ENCODE measurements at regions not wholly inside any gene's neighbourhood (a gene's known extent, or its start where the extent isn't known, plus 50 kb on each side); places are given as distances from the start of the nearest gene placed in this dataset.

DNA sequence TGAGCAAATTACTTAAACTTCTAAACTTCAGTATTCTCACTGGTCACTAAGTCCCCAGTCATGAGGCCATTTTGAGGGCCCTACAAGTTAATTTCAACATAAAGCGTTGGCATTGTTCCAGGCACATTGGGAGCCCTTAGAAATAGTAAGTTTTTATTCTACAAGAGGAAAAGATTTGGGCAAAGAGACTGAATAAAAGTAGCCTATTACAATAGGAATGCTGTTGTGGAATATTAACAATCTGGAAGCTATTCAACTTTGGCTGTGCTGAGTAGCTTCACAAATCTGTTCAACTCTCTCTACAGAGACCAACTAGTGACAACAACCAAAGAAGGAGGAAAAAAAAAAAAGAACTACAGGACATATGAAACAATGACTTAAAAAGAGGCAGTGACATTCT is 1287.5 kb upstream of the NXPH2 start:
- no peak for DNase-seq (ENCODE audit: low read depth)
- H3K4me3 ChIP-seq (ENCODE audit: low read depth, low read length): no peak overlapping the region
- TF ChIP-seq, protein P1, sequence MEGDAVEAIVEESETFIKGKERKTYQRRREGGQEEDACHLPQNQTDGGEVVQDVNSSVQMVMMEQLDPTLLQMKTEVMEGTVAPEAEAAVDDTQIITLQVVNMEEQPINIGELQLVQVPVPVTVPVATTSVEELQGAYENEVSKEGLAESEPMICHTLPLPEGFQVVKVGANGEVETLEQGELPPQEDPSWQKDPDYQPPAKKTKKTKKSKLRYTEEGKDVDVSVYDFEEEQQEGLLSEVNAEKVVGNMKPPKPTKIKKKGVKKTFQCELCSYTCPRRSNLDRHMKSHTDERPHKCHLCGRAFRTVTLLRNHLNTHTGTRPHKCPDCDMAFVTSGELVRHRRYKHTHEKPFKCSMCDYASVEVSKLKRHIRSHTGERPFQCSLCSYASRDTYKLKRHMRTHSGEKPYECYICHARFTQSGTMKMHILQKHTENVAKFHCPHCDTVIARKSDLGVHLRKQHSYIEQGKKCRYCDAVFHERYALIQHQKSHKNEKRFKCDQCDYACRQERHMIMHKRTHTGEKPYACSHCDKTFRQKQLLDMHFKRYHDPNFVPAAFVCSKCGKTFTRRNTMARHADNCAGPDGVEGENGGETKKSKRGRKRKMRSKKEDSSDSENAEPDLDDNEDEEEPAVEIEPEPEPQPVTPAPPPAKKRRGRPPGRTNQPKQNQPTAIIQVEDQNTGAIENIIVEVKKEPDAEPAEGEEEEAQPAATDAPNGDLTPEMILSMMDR (IDR thresholded peaks at IDR 0.05; ENCODE audit: insufficient read depth, low read length): no peak

DNA sequence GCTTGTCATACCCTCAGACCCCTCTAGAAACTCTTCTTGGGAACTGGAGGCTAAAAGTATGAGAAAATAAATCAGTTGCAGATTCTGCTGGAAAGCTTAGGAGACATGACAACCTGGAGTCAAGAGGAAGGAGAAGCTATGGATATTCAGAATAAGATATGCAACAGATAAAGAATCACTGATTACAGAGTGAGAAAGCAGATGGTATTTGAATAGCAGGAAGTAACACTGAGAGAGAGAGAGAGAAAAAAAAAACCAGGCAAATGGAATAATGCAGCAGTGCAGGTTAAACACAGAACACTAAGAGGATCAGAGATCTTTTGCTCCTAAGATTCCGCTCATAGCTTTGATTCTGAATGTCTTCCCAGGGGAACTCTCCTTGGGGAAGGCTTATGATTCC is 1284.1 kb upstream of the NXPH2 start:
- TF ChIP-seq, protein P1 (IDR thresholded peaks at IDR 0.05; ENCODE audit: insufficient read depth, low read length): no peak
- no peak for DNase-seq (ENCODE audit: low read depth)
- no peak overlapping the region for H3K4me3 ChIP-seq (ENCODE audit: low read depth, low read length)

DNA sequence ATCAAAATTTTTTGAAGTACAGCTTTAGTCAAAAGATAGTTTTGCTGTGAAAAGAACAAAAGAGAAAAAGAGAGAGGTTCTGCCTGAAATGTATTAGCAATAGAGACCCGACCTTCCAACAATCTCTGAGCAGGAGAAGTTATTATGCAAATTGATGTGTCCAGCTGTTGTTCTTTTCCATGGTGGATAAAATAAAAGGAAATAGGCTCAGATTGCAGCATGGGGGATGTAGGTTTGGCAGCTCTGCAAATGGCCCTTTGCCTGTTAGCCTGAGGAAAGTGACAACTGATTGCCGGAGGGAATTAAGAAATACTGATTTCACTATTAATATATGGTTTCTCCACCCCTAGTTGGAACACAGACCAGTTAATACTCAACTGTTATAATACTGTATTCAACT is 1283.2 kb upstream of the NXPH2 start:
- no peak overlapping the region for H3K4me3 ChIP-seq (ENCODE audit: low read depth, low read length)
- no peak for DNase-seq (ENCODE audit: low read depth)
- TF ChIP-seq, protein P1 (IDR thresholded peaks at IDR 0.05; ENCODE audit: insufficient read depth, low read length): no peak

DNA sequence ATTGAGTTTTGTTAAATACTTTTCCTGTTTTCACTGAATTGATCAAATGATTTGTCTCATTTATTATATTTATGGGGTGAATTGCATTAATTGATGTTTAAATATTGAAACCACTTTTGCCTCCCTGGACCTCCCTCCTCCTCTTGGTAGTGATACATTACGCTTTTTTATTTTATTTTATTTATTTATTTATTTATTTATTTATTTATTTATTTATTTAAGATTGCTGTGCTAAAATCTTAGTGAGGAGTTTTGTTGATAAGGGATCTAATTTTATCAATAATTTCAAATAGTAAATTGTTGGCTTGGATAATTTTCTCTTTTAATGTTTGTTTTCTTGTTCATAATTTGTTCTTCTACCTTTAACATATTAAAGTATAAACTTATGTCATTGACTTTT is 1281.0 kb upstream of the NXPH2 start:
- DNase-seq (ENCODE audit: low read depth): no peak
- no peak overlapping the region for H3K4me3 ChIP-seq (ENCODE audit: low read depth, low read length)
- TF ChIP-seq, protein P1 (IDR thresholded peaks at IDR 0.05; ENCODE audit: insufficient read depth, low read length): no peak

DNA sequence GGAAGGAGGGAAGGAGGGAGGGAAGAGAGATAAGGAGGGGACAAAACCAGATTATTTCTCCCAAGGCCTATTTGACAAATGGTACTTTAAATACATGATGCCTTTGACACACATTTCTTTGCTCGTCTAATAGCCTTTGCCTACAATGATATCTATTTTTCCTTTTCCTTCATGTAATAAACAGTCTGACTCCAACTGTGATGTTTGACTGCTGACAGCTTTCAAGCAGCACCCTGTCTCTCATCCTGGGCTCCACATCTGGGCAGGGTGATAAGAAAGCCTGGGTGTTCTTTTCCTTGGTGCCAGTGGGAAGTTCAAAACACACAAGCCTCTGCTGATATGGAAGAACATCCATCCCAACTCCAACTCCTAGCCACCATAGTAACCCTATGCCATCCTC is 1277.7 kb upstream of the NXPH2 start:
- TF ChIP-seq, protein P1 (IDR thresholded peaks at IDR 0.05; ENCODE audit: insufficient read depth, low read length): no peak
- no peak for DNase-seq (ENCODE audit: low read depth)

DNA sequence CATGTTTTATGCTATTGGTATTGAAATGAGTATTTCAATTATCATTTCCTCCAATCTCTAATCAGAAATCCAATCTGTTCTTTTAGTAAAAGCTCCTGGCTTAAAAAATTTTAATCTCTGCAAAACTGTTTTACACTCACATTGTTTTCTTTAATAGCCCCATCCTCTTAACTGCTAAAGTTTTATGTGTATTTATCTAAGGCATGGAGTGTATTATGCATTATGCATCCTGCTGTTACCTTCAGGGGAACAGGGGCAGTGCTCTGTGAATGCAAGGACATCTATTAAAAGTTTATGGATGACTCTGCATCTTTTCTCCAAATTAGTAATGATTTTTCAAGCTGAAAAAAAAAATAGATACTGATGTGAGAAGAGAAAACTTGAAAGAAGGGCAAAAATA is 1261.6 kb upstream of the NXPH2 start:
- DNase-seq (ENCODE audit: low read depth): no peak
- H3K4me3 ChIP-seq (ENCODE audit: low read depth, low read length): no peak overlapping the region
- TF ChIP-seq, protein P1 (IDR thresholded peaks at IDR 0.05; ENCODE audit: insufficient read depth, low read length): no peak

More for the DNA sequence above, 1277.7 kb upstream of the NXPH2 start:
- no peak overlapping the region for H3K4me3 ChIP-seq (ENCODE audit: low read depth, low read length)

DNA sequence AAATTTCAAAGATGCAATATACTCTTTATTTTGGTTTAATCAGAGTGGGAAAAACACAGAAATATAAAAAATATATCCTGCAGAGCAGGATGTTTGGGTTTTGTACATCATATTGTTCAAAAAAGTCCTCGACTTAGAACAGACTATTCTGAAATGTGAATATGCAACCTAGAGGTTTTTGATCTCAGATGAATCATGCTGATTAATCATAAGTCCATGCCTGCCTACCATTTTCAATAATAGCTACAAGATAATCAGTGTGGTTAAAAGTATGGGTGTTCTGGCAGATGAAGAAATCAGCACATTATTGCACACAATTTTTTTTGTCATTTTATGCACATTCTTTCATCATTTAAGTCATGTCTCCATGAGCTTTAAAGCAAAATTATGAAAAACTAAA is 1261.0 kb upstream of the NXPH2 start:
- TF ChIP-seq, protein P1 (IDR thresholded peaks at IDR 0.05; ENCODE audit: insufficient read depth, low read length): no peak
- no peak for DNase-seq (ENCODE audit: low read depth)
- no peak overlapping the region for H3K4me3 ChIP-seq (ENCODE audit: low read depth, low read length)
